PC-9 (cell line): ENCODE measurements at regions not wholly inside any gene's neighbourhood (a gene's known extent, or its start where the extent isn't known, plus 50 kb on each side); places are given as distances from the start of the nearest gene placed in this dataset.

Source experiments
- BruUV-seq: library from RNA; stranded (reverse); fragments of 400-500 nt; replicated peaks from 2 replicates; lab custom pipeline; 2021; lab: Mats Ljungman, UMichigan
- CTCF ChIA-PET: fragments of 300-600 bp; sonication (Branson Sonifier 250); formaldehyde crosslinking; loops from one replicate; lab custom pipeline; 2022; ENCODE audit warnings: antibody characterized with exemption; lab: Charles Lee
- POLR2A ChIA-PET: fragments of 300-600 bp; sonication (Branson Sonifier 250); formaldehyde crosslinking; loops from one replicate; lab custom pipeline; 2022; ENCODE audit warnings: antibody characterized with exemption; ENCODE audit not compliant: unreplicated experiment; lab: Charles Lee
- DNase-seq, 2 experiments: peaks; one replicate each; pipeline versions ENCODE4 v3.0.0 to v3.0.0-alpha.2; 2015 to 2022; ENCODE audit warnings: mixed read lengths in 1 of 2
- H2AFZ ChIP-seq: fragments of 200-600 bp; sonication (generic); 2 replicates; pipeline ENCODE4 v1.8.1; 2017; ENCODE audit warnings: antibody characterized with exemption
- H3F3A ChIP-seq: fragments of 200-600 bp; sonication (generic); 2 replicates; pipeline ENCODE4 v1.8.1; 2017; ENCODE audit warnings: antibody characterized with exemption, mild to moderate bottlenecking, low read depth; ENCODE audit not compliant: insufficient read depth
- H3K27ac ChIP-seq: fragments of 200-600 bp; sonication (generic); 2 replicates; pipeline ENCODE4 v1.6.1; 2016; ENCODE audit warnings: mixed run types
- H3K27me3 ChIP-seq: fragments of 200-600 bp; sonication (generic); 2 replicates; pipeline ENCODE4 v1.6.1; 2016; ENCODE audit warnings: low read depth, mixed run types; ENCODE audit not compliant: insufficient read depth
- H3K36me3 ChIP-seq: fragments of 200-600 bp; sonication (generic); 2 replicates; pipeline ENCODE4 v1.6.1; 2016; ENCODE audit warnings: low read depth, mixed run types
- H3K4me1 ChIP-seq: fragments of 200-600 bp; sonication (generic); replicated peaks from 2 replicates; pipeline ENCODE4 v1.6.1; 2016; ENCODE audit warnings: mixed run types; ENCODE audit not compliant: insufficient read depth
- H3K4me2 ChIP-seq: fragments of 200-600 bp; sonication (generic); 2 replicates; pipeline ENCODE4 v1.6.1; 2017; ENCODE audit warnings: mixed run types
- H3K4me3 ChIP-seq: fragments of 200-600 bp; sonication (generic); 2 replicates; pipeline ENCODE4 v1.6.1; 2016; ENCODE audit warnings: mixed run types
- H3K79me2 ChIP-seq: fragments of 200-600 bp; sonication (generic); 2 replicates; pipeline ENCODE4 v1.6.1; 2017; ENCODE audit warnings: low read depth, mixed run types
- H3K9me2 ChIP-seq: fragments of 200-600 bp; sonication (generic); 2 replicates; pipeline ENCODE4 v1.8.1; 2017; ENCODE audit warnings: mild to moderate bottlenecking; ENCODE audit not compliant: insufficient read depth
- H3K9me3 ChIP-seq: fragments of 200-600 bp; sonication (generic); 2 replicates; pipeline ENCODE4 v1.8.1; 2016; ENCODE audit warnings: low read depth; ENCODE audit not compliant: insufficient read depth
- H4K20me1 ChIP-seq: fragments of 200-600 bp; sonication (generic); 2 replicates; pipeline ENCODE4 v1.8.1; 2017; ENCODE audit not compliant: insufficient read depth
- CTCF ChIP-seq: fragments of 200-600 bp; sonication (generic); conservative IDR thresholded peaks from 2 replicates; pipeline ENCODE4 v1.6.1; 2017; ENCODE audit warnings: mixed run types, antibody characterized with exemption, mild to moderate bottlenecking, moderate library complexity
- EZH2 ChIP-seq: fragments of 200-600 bp; sonication (generic); IDR thresholded peaks from 2 replicates; pipeline ENCODE4 v1.8.0; 2017; ENCODE audit warnings: antibody characterized with exemption, low read depth
- intact Hi-C: fragments of 100-400 bp; cut with micrococcal nuclease; formaldehyde crosslinking; loops from one replicate; pipeline ENCODE4 v1.10.0; 2022; ENCODE audit not compliant: unreplicated experiment

- H2AFZ ChIP-seq, result no peak overlapping the region
- 0 out of 2 replicates have a peak, but pooled peaks cover 6% of the 10 kb centered on the region for H4K20me1 ChIP-seq
- no peaks in the 10 kb centered on the region for H3K4me1 ChIP-seq
- H3K27ac ChIP-seq, result no peak overlapping the region
- no peak overlapping the region for H3K4me2 ChIP-seq
- H3K79me2 ChIP-seq, result no peaks in the 10 kb centered on the region
- H3K9me3 ChIP-seq, result no peaks in the 10 kb centered on the region
- no peak for TF ChIP-seq EZH2
- no peak for TF ChIP-seq CTCF
- H3K36me3 ChIP-seq, result no peaks in the 10 kb centered on the region
- no peaks in the 10 kb centered on the region for H3K27me3 ChIP-seq
- H3F3A ChIP-seq, result no peaks in the 10 kb centered on the region
- H3K9me2 ChIP-seq, result no peaks in the 10 kb centered on the region
- POLR2A ChIA-PET, result no interaction called here
- intact Hi-C loops, result no loop called here
- BruUV-seq, result no TSS peak
- CTCF ChIA-PET, result no interaction called here
- H3K4me3 ChIP-seq, result no peak overlapping the region
- DNase-seq, result no peak
Measured at GRCh38 chr2:81876624-81877023, 1572.1 kb upstream of the LRRTM1 start.

DNA sequence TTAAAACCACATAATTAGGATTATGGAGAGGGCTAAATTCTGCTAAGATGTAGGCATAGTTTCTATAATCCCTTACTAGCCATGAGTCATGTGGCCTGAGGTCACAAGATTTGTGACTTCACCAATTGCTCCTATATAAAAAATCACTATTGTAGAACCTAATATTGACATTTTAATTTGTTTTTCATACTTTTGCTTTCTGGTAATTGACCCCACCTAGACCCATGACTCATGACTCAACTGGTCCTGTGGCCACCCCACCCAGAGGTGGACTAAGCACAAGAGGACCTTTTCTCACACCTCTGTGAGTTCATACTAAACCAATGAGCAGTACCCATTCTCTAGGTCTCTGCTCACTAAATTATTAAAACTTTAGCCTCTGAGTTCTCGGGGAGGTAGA is 1567.5 kb upstream of the LRRTM1 start:
- intact Hi-C loops, result no loop called here
- ChIA-PET POLR2A (no interaction called here), CTCF (no interaction called here)
- H3K27ac ChIP-seq, result no peak overlapping the region
- H3F3A ChIP-seq, result no peaks in the 10 kb centered on the region
- no TSS peak for BruUV-seq
- no peak overlapping the region for H3K4me3 ChIP-seq
- H3K79me2 ChIP-seq, result no peaks in the 10 kb centered on the region
- H3K9me3 ChIP-seq, result no peaks in the 10 kb centered on the region
- no peaks in the 10 kb centered on the region for H3K4me1 ChIP-seq
- H2AFZ ChIP-seq, result no peak overlapping the region
- H3K36me3 ChIP-seq, result no peaks in the 10 kb centered on the region
- no peaks in the 10 kb centered on the region for H3K27me3 ChIP-seq
- no peak overlapping the region for H3K4me2 ChIP-seq
- TF ChIP-seq CTCF (no peak), EZH2 (no peak)
- H4K20me1 ChIP-seq, result 0 out of 2 replicates have a peak, but pooled peaks cover 6% of the 10 kb centered on the region
- no peaks in the 10 kb centered on the region for H3K9me2 ChIP-seq
- DNase-seq, result no peak

- intact Hi-C loops, result no loop called here
- Histone ChIP-seq H3K4me1 (no peaks in the 10 kb centered on the region), H3K36me3 (no peaks in the 10 kb centered on the region), H2AFZ (no peak overlapping the region), H3K4me3 (no peak overlapping the region), H3F3A (no peaks in the 10 kb centered on the region), H3K27me3 (no peaks in the 10 kb centered on the region), H3K9me3 (no peaks in the 10 kb centered on the region), H3K4me2 (no peak overlapping the region), H3K79me2 (no peaks in the 10 kb centered on the region), H3K9me2 (no peaks in the 10 kb centered on the region), H3K27ac (no peak overlapping the region), H4K20me1 (0 out of 2 replicates have a peak, but pooled peaks cover 6% of the 10 kb centered on the region)
- ChIA-PET CTCF (no interaction called here), POLR2A (no interaction called here)
- no peak for DNase-seq
- BruUV-seq, result no TSS peak
- TF ChIP-seq EZH2, result no peak
- no peak for TF ChIP-seq CTCF
Measured at GRCh38 chr2:81870119-81870518, 1565.6 kb upstream of the LRRTM1 start.
